ENCODE measurements at regions not wholly inside any gene's neighbourhood (a gene's known extent, or its start where the extent isn't known, plus 50 kb on each side); places are given as distances from the start of the nearest gene placed in this dataset.
"Not testable (repeated sequence)": the region's sequence is repeated elsewhere in the genome, so short reads cannot be mapped to it uniquely, and the experiment has no call there.

GRCh38 chr5:124916313-124916712 is 169.9 kb upstream of the ZNF608 start:
- not testable (repeated sequence) for H3K27me3 ChIP-seq (ENCODE audit: control insufficient read depth in 1 of 2, insufficient read depth in 2 of 2, low read length in 2 of 2); H3K36me3 ChIP-seq (ENCODE audit: control insufficient read depth in 2 of 2, insufficient read depth in 2 of 2, low read length in 2 of 2); H3K9ac ChIP-seq (ENCODE audit: low read length in 2 of 2); H3K4me1 ChIP-seq (ENCODE audit: control insufficient read depth, insufficient read depth, low read length); H3K27ac ChIP-seq (ENCODE audit: low read length); H3K9me3 ChIP-seq (ENCODE audit: control insufficient read depth in 2 of 2, low read length in 2 of 2); H3K4me3 ChIP-seq (ENCODE audit: low read length in 2 of 2)

GRCh38 chr5:124918618-124919017 is 172.2 kb upstream of the ZNF608 start:
- H3K27ac ChIP-seq (ENCODE audit: low read length): no peak overlapping the region
- no peak overlapping the region for H3K9ac ChIP-seq (ENCODE audit: low read length in 2 of 2)

GRCh38 chr5:124919076-124919475 is 172.6 kb upstream of the ZNF608 start:
- H3K9me3 ChIP-seq (ENCODE audit: control insufficient read depth in 2 of 2, low read length in 2 of 2): no peaks in the 10 kb centered on the region
- no peaks in the 10 kb centered on the region for H3K36me3 ChIP-seq (ENCODE audit: control insufficient read depth in 2 of 2, insufficient read depth in 2 of 2, low read length in 2 of 2)
- no peaks in the 10 kb centered on the region for H3K27me3 ChIP-seq (ENCODE audit: control insufficient read depth in 1 of 2, insufficient read depth in 2 of 2, low read length in 2 of 2)
- H3K4me1 ChIP-seq (ENCODE audit: control insufficient read depth, insufficient read depth, low read length): peaks cover 2% of the 10 kb centered on the region
- H3K9ac ChIP-seq (ENCODE audit: low read length in 2 of 2): no peak overlapping the region
- no peak overlapping the region for H3K27ac ChIP-seq (ENCODE audit: low read length)
- no peak overlapping the region for H3K4me3 ChIP-seq (ENCODE audit: low read length in 2 of 2)

More at GRCh38 chr5:124918618-124919017, 172.2 kb upstream of the ZNF608 start:
- H3K27me3 ChIP-seq (ENCODE audit: control insufficient read depth in 1 of 2, insufficient read depth in 2 of 2, low read length in 2 of 2): no peaks in the 10 kb centered on the region
- H3K4me1 ChIP-seq (ENCODE audit: control insufficient read depth, insufficient read depth, low read length): peaks cover 2% of the 10 kb centered on the region
- no peaks in the 10 kb centered on the region for H3K9me3 ChIP-seq (ENCODE audit: control insufficient read depth in 2 of 2, low read length in 2 of 2)
- H3K4me3 ChIP-seq (ENCODE audit: low read length in 2 of 2): no peak overlapping the region
- no peaks in the 10 kb centered on the region for H3K36me3 ChIP-seq (ENCODE audit: control insufficient read depth in 2 of 2, insufficient read depth in 2 of 2, low read length in 2 of 2)

- H3K9ac ChIP-seq (ENCODE audit: low read length in 2 of 2): no peak overlapping the region
- H3K27ac ChIP-seq (ENCODE audit: low read length): no peak overlapping the region
Measured at GRCh38 chr5:124919747-124920525, 173.5 kb upstream of the ZNF608 start.

GRCh38 chr5:124920909-124921666 is 174.6 kb upstream of the ZNF608 start:
- Histone ChIP-seq H3K9me3 (ENCODE audit: control insufficient read depth in 2 of 2, low read length in 2 of 2) (no peaks in the 10 kb centered on the region), H3K27ac (ENCODE audit: low read length) (no peak overlapping the region)

More at GRCh38 chr5:124919747-124920525, 173.5 kb upstream of the ZNF608 start:
- H3K36me3 ChIP-seq (ENCODE audit: control insufficient read depth in 2 of 2, insufficient read depth in 2 of 2, low read length in 2 of 2): no peaks in the 10 kb centered on the region
- no peak overlapping the region for H3K4me3 ChIP-seq (ENCODE audit: low read length in 2 of 2)
- H3K9me3 ChIP-seq (ENCODE audit: control insufficient read depth in 2 of 2, low read length in 2 of 2): no peaks in the 10 kb centered on the region
- H3K4me1 ChIP-seq (ENCODE audit: control insufficient read depth, insufficient read depth, low read length): peaks cover 2% of the 10 kb centered on the region
- no peaks in the 10 kb centered on the region for H3K27me3 ChIP-seq (ENCODE audit: control insufficient read depth in 1 of 2, insufficient read depth in 2 of 2, low read length in 2 of 2)

GRCh38 chr5:124921694-124922093 is 175.3 kb upstream of the ZNF608 start:
- Histone ChIP-seq H3K27ac (ENCODE audit: low read length) (no peak overlapping the region), H3K9ac (ENCODE audit: low read length in 2 of 2) (no peak overlapping the region), H3K4me1 (ENCODE audit: control insufficient read depth, insufficient read depth, low read length) (peaks cover 2% of the 10 kb centered on the region), H3K4me3 (ENCODE audit: low read length in 2 of 2) (no peak overlapping the region), H3K36me3 (ENCODE audit: control insufficient read depth in 2 of 2, insufficient read depth in 2 of 2, low read length in 2 of 2) (no peaks in the 10 kb centered on the region), H3K27me3 (ENCODE audit: control insufficient read depth in 1 of 2, insufficient read depth in 2 of 2, low read length in 2 of 2) (no peaks in the 10 kb centered on the region), H3K9me3 (ENCODE audit: control insufficient read depth in 2 of 2, low read length in 2 of 2) (no peaks in the 10 kb centered on the region)

More at GRCh38 chr5:124920909-124921666, 174.6 kb upstream of the ZNF608 start:
- Histone ChIP-seq H3K27me3 (ENCODE audit: control insufficient read depth in 1 of 2, insufficient read depth in 2 of 2, low read length in 2 of 2) (no peaks in the 10 kb centered on the region), H3K9ac (ENCODE audit: low read length in 2 of 2) (no peak overlapping the region), H3K4me1 (ENCODE audit: control insufficient read depth, insufficient read depth, low read length) (peaks cover 2% of the 10 kb centered on the region), H3K4me3 (ENCODE audit: low read length in 2 of 2) (no peak overlapping the region), H3K36me3 (ENCODE audit: control insufficient read depth in 2 of 2, insufficient read depth in 2 of 2, low read length in 2 of 2) (no peaks in the 10 kb centered on the region)

- Histone ChIP-seq H3K9ac (ENCODE audit: low read length in 2 of 2) (no peak overlapping the region), H3K36me3 (ENCODE audit: control insufficient read depth in 2 of 2, insufficient read depth in 2 of 2, low read length in 2 of 2) (no peaks in the 10 kb centered on the region), H3K4me3 (ENCODE audit: low read length in 2 of 2) (no peak overlapping the region), H3K27ac (ENCODE audit: low read length) (no peak overlapping the region), H3K9me3 (ENCODE audit: control insufficient read depth in 2 of 2, low read length in 2 of 2) (no peaks in the 10 kb centered on the region), H3K4me1 (ENCODE audit: control insufficient read depth, insufficient read depth, low read length) (peaks cover 2% of the 10 kb centered on the region), H3K27me3 (ENCODE audit: control insufficient read depth in 1 of 2, insufficient read depth in 2 of 2, low read length in 2 of 2) (no peaks in the 10 kb centered on the region)
Measured at GRCh38 chr5:124922255-124922975, 176.0 kb upstream of the ZNF608 start.

- H3K27ac ChIP-seq (ENCODE audit: low read length): no peak overlapping the region
- H3K4me3 ChIP-seq (ENCODE audit: low read length in 2 of 2): no peak overlapping the region
- no peaks in the 10 kb centered on the region for H3K9me3 ChIP-seq (ENCODE audit: control insufficient read depth in 2 of 2, low read length in 2 of 2)
- H3K36me3 ChIP-seq (ENCODE audit: control insufficient read depth in 2 of 2, insufficient read depth in 2 of 2, low read length in 2 of 2): no peaks in the 10 kb centered on the region
- H3K9ac ChIP-seq (ENCODE audit: low read length in 2 of 2): no peak overlapping the region
- H3K4me1 ChIP-seq (ENCODE audit: control insufficient read depth, insufficient read depth, low read length): peaks cover 2% of the 10 kb centered on the region
- H3K27me3 ChIP-seq (ENCODE audit: control insufficient read depth in 1 of 2, insufficient read depth in 2 of 2, low read length in 2 of 2): no peaks in the 10 kb centered on the region
Measured at GRCh38 chr5:124923131-124923530, 176.7 kb upstream of the ZNF608 start.

DNA sequence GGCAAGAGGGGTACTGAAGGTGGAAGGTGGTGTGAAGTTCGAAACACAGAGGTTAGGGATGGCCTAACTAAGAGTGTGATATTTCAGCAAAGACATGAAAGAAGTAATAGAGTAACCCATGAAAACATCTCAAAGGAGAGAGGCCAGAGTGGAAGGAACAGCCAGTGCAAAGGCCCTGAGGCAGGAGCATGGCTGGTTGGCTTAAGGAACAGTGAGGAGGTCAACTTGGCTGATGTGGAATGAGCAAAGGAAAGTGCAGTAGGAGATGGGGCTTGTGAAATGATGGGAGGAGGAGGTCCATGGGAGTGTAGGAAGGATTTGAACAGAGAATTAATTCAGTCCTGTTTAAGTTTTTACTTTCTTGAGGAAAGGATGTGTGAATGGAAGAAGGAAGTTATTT is 178.3 kb upstream of the ZNF608 start:
- H3K27me3 ChIP-seq (ENCODE audit: control insufficient read depth in 1 of 2, insufficient read depth in 2 of 2, low read length in 2 of 2): no peaks in the 10 kb centered on the region
- no peaks in the 10 kb centered on the region for H3K9me3 ChIP-seq (ENCODE audit: control insufficient read depth in 2 of 2, low read length in 2 of 2)
- no peak overlapping the region for H3K27ac ChIP-seq (ENCODE audit: low read length)
- H3K4me3 ChIP-seq (ENCODE audit: low read length in 2 of 2): no peak overlapping the region
- H3K36me3 ChIP-seq (ENCODE audit: control insufficient read depth in 2 of 2, insufficient read depth in 2 of 2, low read length in 2 of 2): no peaks in the 10 kb centered on the region
- H3K9ac ChIP-seq (ENCODE audit: low read length in 2 of 2): no peak overlapping the region
- H3K4me1 ChIP-seq (ENCODE audit: control insufficient read depth, insufficient read depth, low read length): peaks cover 2% of the 10 kb centered on the region

DNA sequence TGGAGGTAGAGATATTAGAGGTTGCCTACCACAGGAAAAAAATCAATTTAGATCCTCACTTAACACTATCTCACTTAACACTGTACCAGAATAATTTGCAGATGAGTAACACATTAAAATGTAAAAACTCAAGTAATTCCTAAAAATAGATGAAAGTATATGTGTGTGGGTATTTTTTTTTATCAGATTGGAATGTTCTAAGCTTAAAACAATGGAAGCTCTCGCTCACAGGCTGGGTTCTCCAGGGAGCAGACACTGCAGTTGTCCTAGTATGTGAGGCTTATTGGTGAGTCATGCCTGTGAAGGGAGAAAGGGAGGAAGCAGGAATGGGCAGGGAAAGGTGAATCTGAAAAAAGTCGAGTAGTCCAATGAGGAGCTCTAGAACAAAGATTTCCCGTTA is 181.3 kb upstream of the ZNF608 start:
- H3K27me3 ChIP-seq (ENCODE audit: control insufficient read depth in 1 of 2, insufficient read depth in 2 of 2, low read length in 2 of 2): no peaks in the 10 kb centered on the region
- no peaks in the 10 kb centered on the region for H3K9me3 ChIP-seq (ENCODE audit: control insufficient read depth in 2 of 2, low read length in 2 of 2)
- H3K36me3 ChIP-seq (ENCODE audit: control insufficient read depth in 2 of 2, insufficient read depth in 2 of 2, low read length in 2 of 2): no peaks in the 10 kb centered on the region
- no peak overlapping the region for H3K4me3 ChIP-seq (ENCODE audit: low read length in 2 of 2)
- peaks cover 3% of the 10 kb centered on the region for H3K4me1 ChIP-seq (ENCODE audit: control insufficient read depth, insufficient read depth, low read length)
- H3K27ac ChIP-seq (ENCODE audit: low read length): no peak overlapping the region
- no peak overlapping the region for H3K9ac ChIP-seq (ENCODE audit: low read length in 2 of 2)

All from stomach smooth muscle (tissue), 2 donors.